GM12872 (cell line): ENCODE measurements at regions not wholly inside any gene's neighbourhood (a gene's known extent, or its start where the extent isn't known, plus 50 kb on each side); places are given as distances from the start of the nearest gene placed in this dataset.

Source experiments
- TF ChIP-seq, protein P1 (sequence below): IDR thresholded peaks from 3 replicates; pipeline ENCODE4 v1.5.1; 2011; ENCODE audit warnings: low read depth, mild to moderate bottlenecking, low read length, moderate library complexity; ENCODE audit not compliant: insufficient read depth

DNA sequence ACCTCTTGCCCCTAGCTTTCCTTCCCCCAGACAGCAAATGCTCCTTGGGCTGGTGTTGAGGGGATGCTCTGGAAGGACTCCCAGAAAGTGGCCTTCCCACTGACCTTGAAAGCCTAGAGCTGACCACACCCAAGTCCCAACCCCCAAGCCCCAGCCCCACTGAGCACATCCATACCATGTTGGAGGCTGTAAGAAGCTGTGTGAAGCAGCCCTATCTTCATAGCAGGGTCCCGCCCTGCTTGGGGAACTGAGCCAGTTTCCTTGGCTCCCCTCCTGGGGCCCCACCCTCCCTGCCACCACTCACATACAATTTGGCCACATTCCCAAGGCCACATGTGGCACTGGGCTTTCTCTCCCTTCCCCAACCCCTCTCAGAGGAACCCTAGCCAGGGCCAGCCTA lies 72.3 kb upstream of the CACUL1 start:
- TF ChIP-seq, protein P1, sequence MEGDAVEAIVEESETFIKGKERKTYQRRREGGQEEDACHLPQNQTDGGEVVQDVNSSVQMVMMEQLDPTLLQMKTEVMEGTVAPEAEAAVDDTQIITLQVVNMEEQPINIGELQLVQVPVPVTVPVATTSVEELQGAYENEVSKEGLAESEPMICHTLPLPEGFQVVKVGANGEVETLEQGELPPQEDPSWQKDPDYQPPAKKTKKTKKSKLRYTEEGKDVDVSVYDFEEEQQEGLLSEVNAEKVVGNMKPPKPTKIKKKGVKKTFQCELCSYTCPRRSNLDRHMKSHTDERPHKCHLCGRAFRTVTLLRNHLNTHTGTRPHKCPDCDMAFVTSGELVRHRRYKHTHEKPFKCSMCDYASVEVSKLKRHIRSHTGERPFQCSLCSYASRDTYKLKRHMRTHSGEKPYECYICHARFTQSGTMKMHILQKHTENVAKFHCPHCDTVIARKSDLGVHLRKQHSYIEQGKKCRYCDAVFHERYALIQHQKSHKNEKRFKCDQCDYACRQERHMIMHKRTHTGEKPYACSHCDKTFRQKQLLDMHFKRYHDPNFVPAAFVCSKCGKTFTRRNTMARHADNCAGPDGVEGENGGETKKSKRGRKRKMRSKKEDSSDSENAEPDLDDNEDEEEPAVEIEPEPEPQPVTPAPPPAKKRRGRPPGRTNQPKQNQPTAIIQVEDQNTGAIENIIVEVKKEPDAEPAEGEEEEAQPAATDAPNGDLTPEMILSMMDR: no peak

- TF ChIP-seq, protein P1: peak; percentile 58; the same call in 2 of the 3 replicates
These were observed 72.8 kb upstream of the CACUL1 start for GRCh38 chr10:118827466-118828155.

- TF ChIP-seq, protein P1: no peak
These were observed 77.5 kb upstream of the CACUL1 start for GRCh38 chr10:118832241-118832651.

DNA sequence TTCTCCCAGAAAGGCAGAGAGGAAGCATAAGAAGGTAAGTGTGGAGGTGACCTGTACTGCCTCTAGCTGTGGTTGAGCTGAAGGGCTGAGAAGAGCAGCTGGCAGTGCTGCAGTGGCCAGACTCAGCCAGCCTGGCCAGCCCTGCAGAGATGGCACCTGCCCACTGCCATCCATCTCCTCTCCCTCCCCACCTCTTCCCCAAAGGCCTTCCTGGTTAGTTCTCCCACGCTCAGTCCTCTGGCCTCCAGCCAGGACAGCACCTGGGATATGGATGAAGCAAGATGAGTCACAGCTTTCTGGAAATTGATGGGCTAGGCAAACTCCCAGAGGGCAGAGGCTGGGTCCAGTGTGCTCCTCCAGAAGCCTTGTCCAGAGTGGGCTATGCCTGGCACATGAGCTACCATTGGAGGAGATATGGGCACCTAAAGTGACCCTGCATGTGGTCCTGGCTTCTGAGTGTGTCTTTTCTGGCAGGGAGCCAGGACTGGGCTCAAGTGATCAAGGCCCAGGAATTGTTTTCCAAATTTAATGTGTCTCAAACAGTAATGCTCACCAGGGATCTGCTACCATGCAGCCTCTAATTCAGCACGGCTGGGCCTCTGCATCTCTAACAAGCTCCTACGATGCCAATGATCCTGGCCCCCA lies 81.0 kb upstream of the CACUL1 start:
- TF ChIP-seq, protein P1: no peak

DNA sequence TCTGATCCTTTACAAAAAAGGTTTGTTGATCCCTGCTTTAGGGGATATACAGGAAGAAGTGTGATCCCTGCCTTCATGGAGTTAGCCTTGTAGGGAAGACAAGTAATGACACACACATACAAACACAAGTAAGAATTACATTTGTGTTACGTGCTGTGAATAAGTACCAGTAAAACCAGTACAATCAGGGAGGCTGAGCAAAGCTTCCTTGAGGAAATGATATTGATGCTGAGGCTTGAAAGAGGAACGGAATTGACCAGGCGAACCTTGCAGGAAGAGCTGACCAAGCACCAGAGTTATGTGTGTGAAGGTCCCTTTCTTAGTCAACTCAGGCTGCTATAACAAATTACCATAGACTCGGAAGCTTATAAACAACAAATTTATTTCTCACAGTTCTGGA lies 83.6 kb upstream of the CACUL1 start:
- TF ChIP-seq, protein P1: no peak

DNA sequence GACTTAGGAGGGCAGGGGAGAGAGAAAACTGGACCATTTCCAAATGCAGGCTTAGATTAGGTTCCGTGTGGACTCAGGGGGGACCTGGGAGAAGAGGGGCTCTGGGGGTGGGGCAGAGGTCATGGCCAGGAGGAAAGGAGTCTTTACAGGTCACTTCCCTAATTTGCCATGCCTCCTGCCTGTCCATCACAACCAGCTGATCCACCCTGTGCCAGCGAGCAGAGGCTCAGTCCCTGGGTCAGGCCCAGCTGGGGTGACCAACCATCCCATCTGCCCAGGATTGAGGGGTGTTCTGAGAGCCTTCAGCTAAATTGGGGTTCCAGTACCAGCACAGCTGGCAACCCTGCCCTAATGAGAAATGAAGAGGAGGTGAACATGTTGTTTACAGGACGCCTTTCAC lies 84.6 kb upstream of the CACUL1 start:
- TF ChIP-seq, protein P1: no peak

- TF ChIP-seq, protein P1: no peak
These were observed 85.5 kb upstream of the CACUL1 start for GRCh38 chr10:118840071-118840775.
